Lung (tissue), 11 donors: ENCODE measurements at regions not wholly inside any gene's neighbourhood (a gene's known extent, or its start where the extent isn't known, plus 50 kb on each side); places are given as distances from the start of the nearest gene placed in this dataset.
A peak's percentile ranks its signal among the peaks of the same experiment; 100 is the strongest.

Experiments
- ATAC-seq: fragments of 200-7000 bp; cut with Tn5 transposase; one replicate; pipeline ENCODE4 v1.9.1; 2020; ENCODE audit warnings: moderate number of reproducible peaks; ENCODE audit not compliant: insufficient read depth, low FRiP score
- DNase-seq, 3 donors: peaks; one replicate each; pipeline ENCODE4 v3.0.0-alpha.2; 2013 to 2017
- H3K27ac ChIP-seq, 2 donors: one replicate each; pipeline ENCODE4 v1.5.1; 2013; ENCODE audit warnings: mild to moderate bottlenecking in 2 of 2, moderate library complexity in 2 of 2, control low read depth in 1 of 2, inconsistent platforms in 1 of 2, low read depth in 1 of 2, low read length in 1 of 2
- H3K27me3 ChIP-seq, 3 donors: one replicate each; pipeline ENCODE4 v1.5.1; 2013; ENCODE audit warnings: low read length in 2 of 3; ENCODE audit not compliant: control insufficient read depth in 3 of 3, insufficient read depth in 3 of 3
- H3K36me3 ChIP-seq, 4 donors: one replicate each; pipeline ENCODE4 v1.5.1; 2013; ENCODE audit warnings: low read length in 4 of 4, mild to moderate bottlenecking in 1 of 4, moderate library complexity in 1 of 4; ENCODE audit not compliant: control insufficient read depth in 4 of 4, insufficient read depth in 4 of 4
- H3K4me1 ChIP-seq, 5 donors: one replicate each; pipeline ENCODE4 v1.5.1; 2013; ENCODE audit warnings: low read length in 5 of 5, mild to moderate bottlenecking in 2 of 5, moderate library complexity in 1 of 5; ENCODE audit not compliant: control insufficient read depth in 5 of 5, insufficient read depth in 5 of 5
- H3K4me3 ChIP-seq: one replicate; pipeline ENCODE4 v1.5.1; 2013; ENCODE audit warnings: mild to moderate bottlenecking, control low read depth, moderate library complexity
- H3K9ac ChIP-seq, 2 donors: one replicate each; pipeline ENCODE4 v1.5.1; 2013; ENCODE audit warnings: low read length in 2 of 2, control low read depth in 1 of 2; ENCODE audit not compliant: insufficient read depth in 1 of 2
- H3K9me3 ChIP-seq, 4 donors: one replicate each; pipeline ENCODE4 v1.5.1; 2013; ENCODE audit warnings: low read length in 3 of 4, mild to moderate bottlenecking in 1 of 4, moderate library complexity in 1 of 4; ENCODE audit not compliant: control insufficient read depth in 4 of 4, insufficient read depth in 3 of 4
- WGBS, 2 donors: extraction: QIAGEN DNeasy Blood & Tissue Kit; methylation state at CpG; one replicate each; pipeline ENCODE4 v1.1.7; 2013; 5-methylcytosine and 5-hydroxymethylcytosine counted together
- TF ChIP-seq, protein P1 (sequence below): IDR thresholded peaks from 2 replicates; pipeline ENCODE4 v1.5.1; 2012; ENCODE audit warnings: mild to moderate bottlenecking; ENCODE audit errors: control extremely low read depth, extremely low read depth
- donor health status: control.
- donor health status: control.
- donor health status: Bipolar disorder and iron deficiency.
- donor health status: healthy.
- donor health status: DM: yes; HTN: yes; CAD: no.

- H3K27ac ChIP-seq, result no peak overlapping the region
- ATAC-seq (no peak), DNase-seq (no peak)
- H3K27me3 ChIP-seq, result no peaks in the 10 kb centered on the region
- H3K9me3 ChIP-seq, result no peaks in the 10 kb centered on the region
- TF ChIP-seq, protein P1, sequence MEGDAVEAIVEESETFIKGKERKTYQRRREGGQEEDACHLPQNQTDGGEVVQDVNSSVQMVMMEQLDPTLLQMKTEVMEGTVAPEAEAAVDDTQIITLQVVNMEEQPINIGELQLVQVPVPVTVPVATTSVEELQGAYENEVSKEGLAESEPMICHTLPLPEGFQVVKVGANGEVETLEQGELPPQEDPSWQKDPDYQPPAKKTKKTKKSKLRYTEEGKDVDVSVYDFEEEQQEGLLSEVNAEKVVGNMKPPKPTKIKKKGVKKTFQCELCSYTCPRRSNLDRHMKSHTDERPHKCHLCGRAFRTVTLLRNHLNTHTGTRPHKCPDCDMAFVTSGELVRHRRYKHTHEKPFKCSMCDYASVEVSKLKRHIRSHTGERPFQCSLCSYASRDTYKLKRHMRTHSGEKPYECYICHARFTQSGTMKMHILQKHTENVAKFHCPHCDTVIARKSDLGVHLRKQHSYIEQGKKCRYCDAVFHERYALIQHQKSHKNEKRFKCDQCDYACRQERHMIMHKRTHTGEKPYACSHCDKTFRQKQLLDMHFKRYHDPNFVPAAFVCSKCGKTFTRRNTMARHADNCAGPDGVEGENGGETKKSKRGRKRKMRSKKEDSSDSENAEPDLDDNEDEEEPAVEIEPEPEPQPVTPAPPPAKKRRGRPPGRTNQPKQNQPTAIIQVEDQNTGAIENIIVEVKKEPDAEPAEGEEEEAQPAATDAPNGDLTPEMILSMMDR, result no peak
- 64 to 73% methylated on average over 1 of the region's 1 CpG for WGBS, 2 donors
- H3K4me3 ChIP-seq, result no peak overlapping the region
- H3K9ac ChIP-seq, result no peak overlapping the region
- H3K36me3 ChIP-seq, result no peaks in the 10 kb centered on the region
- peaks cover 0 to 6% (median 0%) of the 10 kb centered on the region in 5 donors for H3K4me1 ChIP-seq
These were observed 127.9 kb upstream of the SGCD start for GRCh38 chr5:156199045-156199444.

DNA sequence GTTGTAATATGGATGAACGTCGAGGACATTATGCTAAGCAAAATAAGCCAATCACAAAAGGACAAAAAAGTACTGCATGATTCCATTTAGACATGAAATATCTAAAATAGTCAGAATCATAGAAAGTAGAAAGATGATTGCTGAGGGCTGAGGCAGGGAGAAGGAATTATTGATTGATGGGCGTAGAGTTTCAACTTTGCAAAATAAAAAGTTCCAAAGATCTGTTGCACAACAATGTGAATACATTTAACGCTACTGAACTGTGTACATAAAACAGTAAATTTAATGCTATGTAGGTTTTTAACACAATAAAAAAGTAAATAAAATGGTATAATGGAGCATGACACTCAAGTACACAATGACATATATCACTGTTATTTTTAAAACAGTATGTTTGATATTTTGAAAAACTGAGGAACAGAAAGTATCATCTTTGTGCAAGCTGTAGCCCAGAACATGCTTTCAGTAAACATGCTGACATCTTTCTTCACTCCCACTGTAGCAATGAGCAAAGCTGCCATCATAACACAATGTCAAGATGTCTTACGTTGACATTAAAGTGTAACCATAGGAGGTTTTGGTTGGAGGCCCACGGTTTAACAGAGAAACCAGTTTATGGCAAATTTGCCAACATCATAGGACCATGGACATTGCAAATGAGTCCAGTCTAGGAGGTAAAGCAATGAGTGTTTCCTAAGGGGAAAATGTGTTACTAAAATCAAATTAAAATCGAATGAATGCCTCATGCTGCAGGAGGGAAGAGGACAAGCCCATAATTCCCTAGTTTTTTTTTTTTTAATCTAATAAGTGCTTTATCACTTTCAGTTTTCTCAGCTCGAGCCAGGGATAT, 125.8 kb upstream of the SGCD start:
- Histone ChIP-seq H3K27me3 (no peaks in the 10 kb centered on the region), H3K36me3 (no peaks in the 10 kb centered on the region), H3K9me3 (no peaks in the 10 kb centered on the region), H3K27ac (no peak overlapping the region), H3K9ac (no peak overlapping the region), H3K4me1 (peaks cover 0 to 6% (median 0%) of the 10 kb centered on the region in 5 donors), H3K4me3 (no peak overlapping the region)
- ATAC-seq (no peak), DNase-seq (no peak)
- TF ChIP-seq, protein P1, result no peak
- WGBS, 2 donors, result 78 to 83% methylated on average over 8 of the region's 8 CpGs

DNA sequence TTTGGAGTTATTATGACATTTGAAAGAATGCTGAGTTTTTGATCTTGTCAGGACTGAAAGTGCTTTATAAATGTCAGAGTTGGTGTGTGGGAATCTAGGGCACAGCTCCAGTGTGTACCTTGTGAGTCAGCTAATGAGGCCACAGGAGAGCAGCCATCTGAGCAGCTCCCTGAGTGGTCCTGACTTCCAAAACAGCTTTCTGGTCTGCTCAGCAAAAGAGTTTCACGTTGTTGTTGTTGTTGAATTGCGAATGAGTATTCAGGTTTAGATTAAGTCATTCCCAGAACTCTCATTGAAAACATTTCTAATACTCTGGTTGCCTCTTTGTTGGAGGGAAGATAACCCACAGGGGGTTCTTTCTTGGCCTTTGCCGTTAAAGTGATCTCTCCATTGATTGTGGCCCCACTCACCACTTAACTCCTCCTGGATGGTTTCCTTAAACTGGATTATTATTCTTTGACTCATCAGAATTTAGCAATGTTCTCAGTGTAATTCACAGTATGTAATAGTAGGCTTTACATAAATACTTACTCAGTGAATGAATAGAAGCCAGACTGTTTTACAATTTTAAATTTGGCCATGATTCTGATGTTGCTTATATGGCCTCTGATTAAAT, 125.1 kb upstream of the SGCD start:
- Histone ChIP-seq H3K4me1 (peaks cover 0 to 6% (median 0%) of the 10 kb centered on the region in 5 donors), H3K27me3 (no peaks in the 10 kb centered on the region), H3K4me3 (no peak overlapping the region), H3K9me3 (no peaks in the 10 kb centered on the region), H3K27ac (no peak overlapping the region), H3K36me3 (no peaks in the 10 kb centered on the region), H3K9ac (no peak overlapping the region)
- no peak for DNase-seq
- TF ChIP-seq, protein P1, result no peak
- 42 to 62% methylated on average over 3 of the region's 3 CpGs for WGBS, 2 donors
- ATAC-seq, result peak; percentile 11
